HL-60 (cell line): ENCODE measurements at regions not wholly inside any gene's neighbourhood (a gene's known extent, or its start where the extent isn't known, plus 50 kb on each side); places are given as distances from the start of the nearest gene placed in this dataset.

Experiments used
- DNase-seq, 2 experiments: peaks; one replicate each; pipeline ENCODE4 v3.0.0-alpha.2; 2010 to 2020; ENCODE audit warnings: low read depth in 1 of 2, low spot score in 1 of 2
- H3K27ac ChIP-seq: fragments of 250-450 bp; sonication (Bioruptor Pico); replicated peaks from 2 replicates; pipeline ENCODE4 v1.5.1; 2020; ENCODE audit warnings: mild to moderate bottlenecking, moderate library complexity
- H3K27me3 ChIP-seq: fragments of 250-450 bp; sonication (Bioruptor Pico); 2 replicates; pipeline ENCODE4 v1.5.1; 2021; ENCODE audit warnings: mild to moderate bottlenecking, moderate library complexity; ENCODE audit not compliant: insufficient read depth, poor library complexity, severe bottlenecking
- H3K4me3 ChIP-seq: replicated peaks from 2 replicates; pipeline ENCODE4 v1.5.1; 2011; ENCODE audit warnings: mild to moderate bottlenecking, control low read depth, low read length; ENCODE audit not compliant: insufficient read depth
- GABPA ChIP-seq: IDR thresholded peaks from 2 replicates; pipeline ENCODE4 v1.6.1; 2012; ENCODE audit warnings: low read depth
- POLR2AphosphoS5 ChIP-seq: IDR thresholded peaks from 2 replicates; pipeline ENCODE4 v1.6.1; 2012; ENCODE audit warnings: low read depth
- SPI1 ChIP-seq: IDR thresholded peaks from 2 replicates; pipeline ENCODE4 v1.6.1; 2012; ENCODE audit warnings: low read depth, mild to moderate bottlenecking, borderline replicate concordance
- TF ChIP-seq, protein P1 (sequence below): IDR thresholded peaks from one replicate; pipeline ENCODE4 v1.5.1; 2011; ENCODE audit warnings: low read length, control low read depth, inconsistent platforms; ENCODE audit not compliant: insufficient read depth
- TF ChIP-seq, protein P2 (sequence below): IDR thresholded peaks from 2 replicates; pipeline ENCODE4 v1.6.1; 2012; ENCODE audit warnings: low read depth; ENCODE audit not compliant: insufficient replicate concordance

DNA sequence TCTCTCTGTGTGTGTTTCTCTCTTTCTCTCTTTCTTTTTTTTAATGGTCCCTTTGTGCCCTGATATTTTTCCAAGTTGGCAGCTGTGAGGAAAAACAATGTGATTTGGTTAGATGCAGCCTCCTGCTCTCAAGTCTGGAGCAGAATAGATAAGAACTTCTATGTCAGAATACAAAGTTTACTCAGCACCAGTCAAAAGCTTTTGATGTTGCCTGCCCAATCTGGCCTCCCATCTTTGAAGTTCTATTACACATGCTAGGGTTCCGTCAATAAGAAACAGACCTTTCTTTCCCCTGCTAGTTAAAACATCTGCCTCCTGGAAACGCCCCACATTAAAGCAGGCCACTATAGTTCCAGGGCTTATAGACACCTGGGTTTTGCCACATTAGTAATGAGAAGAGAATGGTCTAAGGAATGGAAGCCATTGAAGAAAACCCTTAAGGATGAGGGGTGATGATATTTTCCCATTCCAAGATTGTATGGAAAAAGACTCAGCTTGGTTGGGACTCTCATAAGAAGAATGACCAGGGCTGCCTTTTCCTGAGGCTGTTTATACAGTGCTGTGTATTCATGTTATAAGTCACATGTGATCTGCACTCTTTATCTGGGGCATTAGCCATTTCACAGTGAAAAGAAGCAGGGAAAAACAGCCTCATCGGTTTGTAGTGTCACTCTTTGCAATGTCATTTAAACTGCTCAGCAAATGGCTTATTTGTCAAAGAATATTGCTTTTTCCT, 414.7 kb upstream of the PROX1 start:
- H3K27ac ChIP-seq: no peak overlapping the region
- H3K27me3 ChIP-seq: no peaks in the 10 kb centered on the region
- no peak for DNase-seq

GRCh38 chr1:213573648-213574009, 414.1 kb upstream of the PROX1 start:
- no peak for DNase-seq
- no peaks in the 10 kb centered on the region for H3K27me3 ChIP-seq
- TF ChIP-seq POLR2AphosphoS5 (no peak), GABPA (no peak), SPI1 (no peak)
- TF ChIP-seq, protein P1, sequence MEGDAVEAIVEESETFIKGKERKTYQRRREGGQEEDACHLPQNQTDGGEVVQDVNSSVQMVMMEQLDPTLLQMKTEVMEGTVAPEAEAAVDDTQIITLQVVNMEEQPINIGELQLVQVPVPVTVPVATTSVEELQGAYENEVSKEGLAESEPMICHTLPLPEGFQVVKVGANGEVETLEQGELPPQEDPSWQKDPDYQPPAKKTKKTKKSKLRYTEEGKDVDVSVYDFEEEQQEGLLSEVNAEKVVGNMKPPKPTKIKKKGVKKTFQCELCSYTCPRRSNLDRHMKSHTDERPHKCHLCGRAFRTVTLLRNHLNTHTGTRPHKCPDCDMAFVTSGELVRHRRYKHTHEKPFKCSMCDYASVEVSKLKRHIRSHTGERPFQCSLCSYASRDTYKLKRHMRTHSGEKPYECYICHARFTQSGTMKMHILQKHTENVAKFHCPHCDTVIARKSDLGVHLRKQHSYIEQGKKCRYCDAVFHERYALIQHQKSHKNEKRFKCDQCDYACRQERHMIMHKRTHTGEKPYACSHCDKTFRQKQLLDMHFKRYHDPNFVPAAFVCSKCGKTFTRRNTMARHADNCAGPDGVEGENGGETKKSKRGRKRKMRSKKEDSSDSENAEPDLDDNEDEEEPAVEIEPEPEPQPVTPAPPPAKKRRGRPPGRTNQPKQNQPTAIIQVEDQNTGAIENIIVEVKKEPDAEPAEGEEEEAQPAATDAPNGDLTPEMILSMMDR: no peak
- TF ChIP-seq, protein P2, sequence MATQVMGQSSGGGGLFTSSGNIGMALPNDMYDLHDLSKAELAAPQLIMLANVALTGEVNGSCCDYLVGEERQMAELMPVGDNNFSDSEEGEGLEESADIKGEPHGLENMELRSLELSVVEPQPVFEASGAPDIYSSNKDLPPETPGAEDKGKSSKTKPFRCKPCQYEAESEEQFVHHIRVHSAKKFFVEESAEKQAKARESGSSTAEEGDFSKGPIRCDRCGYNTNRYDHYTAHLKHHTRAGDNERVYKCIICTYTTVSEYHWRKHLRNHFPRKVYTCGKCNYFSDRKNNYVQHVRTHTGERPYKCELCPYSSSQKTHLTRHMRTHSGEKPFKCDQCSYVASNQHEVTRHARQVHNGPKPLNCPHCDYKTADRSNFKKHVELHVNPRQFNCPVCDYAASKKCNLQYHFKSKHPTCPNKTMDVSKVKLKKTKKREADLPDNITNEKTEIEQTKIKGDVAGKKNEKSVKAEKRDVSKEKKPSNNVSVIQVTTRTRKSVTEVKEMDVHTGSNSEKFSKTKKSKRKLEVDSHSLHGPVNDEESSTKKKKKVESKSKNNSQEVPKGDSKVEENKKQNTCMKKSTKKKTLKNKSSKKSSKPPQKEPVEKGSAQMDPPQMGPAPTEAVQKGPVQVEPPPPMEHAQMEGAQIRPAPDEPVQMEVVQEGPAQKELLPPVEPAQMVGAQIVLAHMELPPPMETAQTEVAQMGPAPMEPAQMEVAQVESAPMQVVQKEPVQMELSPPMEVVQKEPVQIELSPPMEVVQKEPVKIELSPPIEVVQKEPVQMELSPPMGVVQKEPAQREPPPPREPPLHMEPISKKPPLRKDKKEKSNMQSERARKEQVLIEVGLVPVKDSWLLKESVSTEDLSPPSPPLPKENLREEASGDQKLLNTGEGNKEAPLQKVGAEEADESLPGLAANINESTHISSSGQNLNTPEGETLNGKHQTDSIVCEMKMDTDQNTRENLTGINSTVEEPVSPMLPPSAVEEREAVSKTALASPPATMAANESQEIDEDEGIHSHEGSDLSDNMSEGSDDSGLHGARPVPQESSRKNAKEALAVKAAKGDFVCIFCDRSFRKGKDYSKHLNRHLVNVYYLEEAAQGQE: no peak
- no peak overlapping the region for H3K27ac ChIP-seq
- no peak overlapping the region for H3K4me3 ChIP-seq

More for the DNA sequence above, 414.7 kb upstream of the PROX1 start:
- TF ChIP-seq SPI1: no peak
- no peak for TF ChIP-seq POLR2AphosphoS5
- TF ChIP-seq, protein P2: no peak
- TF ChIP-seq GABPA: no peak
- TF ChIP-seq, protein P1: no peak
- H3K4me3 ChIP-seq: no peak overlapping the region

DNA sequence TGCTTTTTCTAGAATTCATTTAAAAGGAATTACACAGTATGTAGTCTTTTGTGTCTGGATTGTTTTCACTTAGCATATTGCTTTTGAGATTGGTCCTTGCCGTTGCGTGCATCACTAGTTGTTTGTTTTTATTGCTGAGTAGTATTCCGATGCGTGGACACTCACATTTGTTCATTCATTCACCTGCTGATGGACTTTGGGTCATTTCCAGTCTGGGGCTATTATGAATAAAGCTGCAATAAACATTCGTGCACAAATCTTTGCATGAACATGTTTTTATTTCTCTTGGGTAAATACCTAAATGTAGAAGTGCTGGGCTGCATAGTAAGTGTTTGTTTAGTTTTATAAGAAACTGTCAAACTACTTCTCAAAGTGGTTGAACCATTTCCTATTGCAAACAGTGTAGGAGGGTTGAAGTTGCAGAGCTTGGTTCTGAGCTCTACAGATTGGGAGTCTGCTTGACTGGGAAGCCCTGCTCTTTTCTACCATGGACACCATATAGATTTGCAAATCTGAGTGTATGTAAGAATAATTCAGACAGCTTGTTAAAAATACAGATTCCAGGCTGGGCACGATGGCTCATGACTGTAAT, 404.7 kb upstream of the PROX1 start:
- Histone ChIP-seq H3K27me3 (no peaks in the 10 kb centered on the region), H3K27ac (no peak overlapping the region), H3K4me3 (no peak overlapping the region)
- no peak for DNase-seq
- TF ChIP-seq POLR2AphosphoS5 (no peak), SPI1 (no peak)

DNA sequence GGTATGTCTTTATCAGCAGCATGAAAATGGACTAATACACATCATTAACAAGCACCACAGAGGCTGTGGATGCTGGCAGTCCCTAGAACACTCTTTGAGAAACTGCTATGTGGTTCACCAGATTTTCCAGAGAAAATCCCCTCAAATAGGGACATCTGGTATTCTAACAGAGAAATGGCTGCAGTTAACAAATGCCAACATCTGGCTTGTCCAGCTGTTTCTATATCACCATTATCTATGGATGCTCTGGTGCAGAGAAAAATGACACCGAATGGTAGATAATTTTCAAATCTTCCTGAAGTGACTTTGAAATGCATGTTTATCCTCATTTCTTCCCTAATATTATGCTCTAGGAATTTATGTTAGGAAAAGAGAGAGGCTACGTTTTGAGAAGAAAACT, 403.5 kb upstream of the PROX1 start:
- no peak for TF ChIP-seq POLR2AphosphoS5
- TF ChIP-seq, protein P2: no peak
- no peak for TF ChIP-seq GABPA
- TF ChIP-seq, protein P1: no peak
- TF ChIP-seq SPI1: no peak
- Histone ChIP-seq H3K27ac (no peak overlapping the region), H3K4me3 (no peak overlapping the region), H3K27me3 (no peaks in the 10 kb centered on the region)
- no peak for DNase-seq
